Activated naive CD4-positive, alpha-beta T cell treated with anti-CD3 and anti-CD28 coated beads, Interleukin-2, amount 10 ng/mL, durations not matched to agents 7 days and 5 days (primary cell): ENCODE measurements at regions not wholly inside any gene's neighbourhood (a gene's known extent, or its start where the extent isn't known, plus 50 kb on each side); places are given as distances from the start of the nearest gene placed in this dataset.
"Not testable (repeated sequence)": the region's sequence is repeated elsewhere in the genome, so short reads cannot be mapped to it uniquely, and the experiment has no call there.

ENCODE experiments used
- CTCF ChIA-PET: fragments of 350-600 bp; sonication (Branson Sonifier 250); formaldehyde crosslinking; loops from one replicate; lab custom pipeline; 2021; ENCODE audit warnings: antibody characterized with exemption; lab: Charles Lee
- DNase-seq: peaks from one replicate; pipeline ENCODE4 v3.0.0-alpha.2; 2020
- H3K27ac Mint-ChIP-seq: one replicate; pipeline ENCODE4 v1.8.0; 2021; ENCODE audit warnings: mild to moderate bottlenecking, moderate library complexity, mixed read lengths
- H3K27me3 Mint-ChIP-seq: one replicate; pipeline ENCODE4 v1.8.0; 2021; ENCODE audit warnings: mild to moderate bottlenecking, mixed read lengths
- H3K36me3 Mint-ChIP-seq: one replicate; pipeline ENCODE4 v1.8.0; 2021; ENCODE audit warnings: mixed read lengths
- H3K4me1 Mint-ChIP-seq: one replicate; pipeline ENCODE4 v1.8.0; 2021; ENCODE audit warnings: mixed read lengths
- H3K4me3 Mint-ChIP-seq: one replicate; pipeline ENCODE4 v1.8.0; 2021; ENCODE audit warnings: mild to moderate bottlenecking, moderate library complexity, mixed read lengths
- H3K9me3 Mint-ChIP-seq: one replicate; pipeline ENCODE4 v1.8.0; 2021; ENCODE audit warnings: mixed read lengths

GRCh38 chrX:9411682-9412081 lies 53.2 kb upstream of the TBL1X start:
- CTCF ChIA-PET, H3K4me1 Mint-ChIP-seq, DNase-seq, H3K27me3 Mint-ChIP-seq, H3K27ac Mint-ChIP-seq, H3K4me3 Mint-ChIP-seq, H3K9me3 Mint-ChIP-seq, H3K36me3 Mint-ChIP-seq: not testable (repeated sequence)

- H3K4me1 Mint-ChIP-seq, result no peaks in the 10 kb centered on the region
- H3K4me3 Mint-ChIP-seq, result no peak overlapping the region
- no peaks in the 10 kb centered on the region for H3K27me3 Mint-ChIP-seq
- no peak overlapping the region for H3K27ac Mint-ChIP-seq
- no peaks in the 10 kb centered on the region for H3K9me3 Mint-ChIP-seq
- CTCF ChIA-PET, result no interaction called here
- DNase-seq, result no peak
- no peaks in the 10 kb centered on the region for H3K36me3 Mint-ChIP-seq
Observed at GRCh38 chrX:9414416-9414815, 50.4 kb upstream of the TBL1X start.
